Fibroblast of the aortic adventitia (primary cell): ENCODE measurements at regions not wholly inside any gene's neighbourhood (a gene's known extent, or its start where the extent isn't known, plus 50 kb on each side); places are given as distances from the start of the nearest gene placed in this dataset.

Experiments
- DNase-seq: peaks from one replicate; pipeline ENCODE4 v3.0.0-alpha.2; 2010; ENCODE audit warnings: low read depth
- H3K4me3 ChIP-seq: 2 replicates; pipeline ENCODE4 v1.5.1; 2011; ENCODE audit warnings: low read depth, mild to moderate bottlenecking, control low read depth, low read length, moderate library complexity
- CTCF ChIP-seq: IDR thresholded peaks from 2 replicates; pipeline ENCODE4 v1.5.1; 2011; ENCODE audit warnings: mild to moderate bottlenecking, low read length, control low read depth, inconsistent platforms; ENCODE audit not compliant: insufficient read depth

GRCh38 chr16:86789621-86790051 lies 211.3 kb downstream of the FOXL1 start:
- no peak overlapping the region for H3K4me3 ChIP-seq
- no peak for TF ChIP-seq CTCF
- DNase-seq = no peak

- H3K4me3 ChIP-seq = no peak overlapping the region
- TF ChIP-seq CTCF = no peak
- no peak for DNase-seq
Observed at GRCh38 chr16:86791287-86792035, 213.1 kb downstream of the FOXL1 start.

GRCh38 chr16:86794216-86794864 lies 216.0 kb downstream of the FOXL1 start:
- DNase-seq = no peak
- no peak overlapping the region for H3K4me3 ChIP-seq
- TF ChIP-seq CTCF = no peak

- TF ChIP-seq CTCF = no peak
- DNase-seq = no peak
- H3K4me3 ChIP-seq = no peak overlapping the region
Observed at GRCh38 chr16:86797700-86798099, 219.4 kb downstream of the FOXL1 start.

- DNase-seq = peak; percentile 31
- no peak for TF ChIP-seq CTCF
- H3K4me3 ChIP-seq = no peak overlapping the region
Observed at GRCh38 chr16:86798247-86799041, 220.1 kb downstream of the FOXL1 start.

- no peak for TF ChIP-seq CTCF
- H3K4me3 ChIP-seq = no peak overlapping the region
- no peak for DNase-seq
Observed at GRCh38 chr16:86799367-86799766, 221.0 kb downstream of the FOXL1 start.
